Nucleus accumbens (tissue), 56 donors: ENCODE measurements at regions not wholly inside any gene's neighbourhood (a gene's known extent, or its start where the extent isn't known, plus 50 kb on each side); places are given as distances from the start of the nearest gene placed in this dataset.

Experiments used
- DNase-seq, 56 donors: peaks; one replicate each; lab custom pipeline; 2025; lab: John Stamatoyannopoulos, UW

DNA sequence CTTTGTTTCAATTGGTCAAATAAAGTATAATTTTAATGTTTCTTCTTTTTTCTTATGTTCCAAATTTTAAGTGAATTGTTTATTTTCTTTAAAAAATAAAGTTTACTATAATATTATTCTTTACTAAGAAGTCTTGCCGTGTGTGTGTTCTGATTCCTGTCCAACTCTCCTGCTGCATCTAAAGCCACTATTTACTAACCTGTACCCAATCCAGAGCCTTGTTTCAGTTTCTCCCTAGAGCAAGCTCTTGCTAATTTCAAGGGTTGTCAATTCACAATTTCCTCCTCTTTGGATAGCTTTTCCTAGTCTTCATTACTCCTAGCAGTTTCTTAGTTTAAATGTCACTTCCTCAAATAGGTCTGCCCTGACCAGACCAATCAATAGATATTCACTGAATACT lies 314.9 kb upstream of the SEMA3A start:
- no peak for DNase-seq

DNA sequence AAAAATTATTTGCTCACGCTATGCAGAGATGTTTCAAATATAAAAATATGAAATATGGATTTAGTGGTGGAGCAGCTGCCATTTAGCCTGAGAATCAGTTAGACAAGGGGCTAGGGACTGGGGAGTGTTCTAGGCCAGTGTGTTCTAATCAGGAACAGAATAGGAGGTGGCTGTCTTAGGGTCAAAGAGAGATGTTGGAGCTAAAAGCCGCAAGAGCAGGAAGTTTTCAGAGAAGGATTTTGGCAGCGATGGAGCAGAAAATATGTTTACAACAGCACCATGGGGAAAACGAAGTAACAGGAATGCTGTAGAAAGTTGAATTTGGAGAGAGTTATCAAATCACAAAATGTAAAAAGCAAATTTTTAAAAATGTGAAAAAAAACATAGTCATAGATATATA lies 314.0 kb upstream of the SEMA3A start:
- no peak for DNase-seq

- no peak for DNase-seq
Observed at GRCh38 chr7:84507529-84507928, 312.9 kb upstream of the SEMA3A start.

DNA sequence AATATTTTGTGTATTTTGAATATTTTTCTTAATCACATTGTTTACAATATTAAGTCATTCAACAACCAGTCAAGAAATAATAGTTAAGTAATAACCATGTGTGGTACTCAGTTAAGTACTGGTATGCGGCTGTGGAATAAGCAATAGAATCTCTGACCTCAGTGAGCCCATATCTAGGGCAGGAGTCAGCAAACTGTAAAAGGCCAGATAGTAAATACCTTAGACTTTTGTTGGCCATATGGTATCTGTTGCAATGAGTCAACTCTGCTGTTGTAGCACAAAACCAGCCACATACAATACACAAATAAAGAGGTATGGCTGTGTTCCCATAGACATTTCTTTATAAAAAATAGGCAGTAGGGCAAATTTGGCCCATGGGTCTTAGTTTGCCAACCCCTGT lies 311.6 kb upstream of the SEMA3A start:
- DNase-seq = no peak

- no peak for DNase-seq
Observed at GRCh38 chr7:84502239-84502638, 307.6 kb upstream of the SEMA3A start.

DNA sequence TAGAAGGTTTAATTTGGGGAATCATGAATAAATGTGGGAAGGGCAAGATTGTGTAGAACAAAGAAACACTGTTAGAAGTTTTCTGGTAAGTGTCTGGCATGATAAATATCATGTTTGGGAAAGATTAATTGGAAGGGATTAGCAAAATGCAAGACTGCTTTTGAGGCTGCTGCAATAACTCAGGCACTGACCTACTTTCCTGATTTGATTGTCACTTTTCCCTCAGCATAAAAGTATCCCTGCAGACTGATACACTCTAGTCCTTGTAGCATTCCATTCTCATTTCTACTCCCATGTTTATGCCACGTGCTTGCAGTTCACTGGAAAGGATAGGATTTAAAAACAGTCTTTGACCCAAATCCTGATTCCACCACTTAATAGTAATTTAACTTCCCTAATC lies 303.3 kb upstream of the SEMA3A start:
- DNase-seq = no peak

- DNase-seq = no peak
Observed at GRCh38 chr7:84495128-84495527, 300.5 kb upstream of the SEMA3A start.

DNA sequence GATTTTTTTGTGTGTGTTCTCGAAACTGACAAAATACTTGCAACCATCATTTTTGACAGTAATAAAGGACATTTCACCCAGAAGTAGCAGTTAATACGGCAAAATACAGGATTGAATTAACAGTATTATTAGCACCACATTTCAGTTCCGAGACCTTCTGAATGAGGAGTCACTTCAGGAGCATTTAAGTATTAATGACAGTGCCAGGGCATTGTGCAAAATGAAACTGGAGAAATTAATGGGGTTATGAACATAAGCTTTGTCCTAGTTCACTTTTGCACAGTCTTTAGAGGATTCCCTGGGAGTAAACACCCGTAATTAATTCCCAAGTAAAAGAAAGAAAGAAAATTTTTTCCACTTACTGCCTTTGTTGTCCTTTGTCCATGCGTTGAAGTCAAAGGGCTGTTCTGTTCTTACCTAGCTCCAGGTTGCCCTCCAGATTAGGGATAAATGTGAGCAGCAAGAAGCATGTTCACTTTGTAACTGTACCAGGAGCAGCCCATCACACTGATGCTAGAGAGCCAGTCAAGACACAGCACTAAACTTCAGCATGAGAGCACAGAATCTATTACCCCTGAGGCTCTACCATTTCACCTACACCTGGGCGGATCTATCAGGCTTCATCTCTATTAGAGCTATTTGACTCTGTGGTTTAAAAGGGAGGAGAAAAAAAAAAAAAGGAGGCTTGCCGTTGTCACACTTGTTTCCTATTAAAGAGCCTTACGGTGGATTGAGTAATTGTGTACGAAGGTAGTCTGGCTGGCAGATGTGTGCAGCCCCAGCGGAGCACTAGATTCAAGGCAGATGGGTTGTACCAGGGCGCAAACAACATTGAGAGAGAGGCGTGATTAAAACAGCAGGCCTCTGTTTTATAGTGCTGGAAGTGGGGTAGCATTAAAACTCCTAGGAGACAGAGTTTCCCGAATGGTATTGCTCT lies 297.8 kb upstream of the SEMA3A start:
- no peak for DNase-seq

DNA sequence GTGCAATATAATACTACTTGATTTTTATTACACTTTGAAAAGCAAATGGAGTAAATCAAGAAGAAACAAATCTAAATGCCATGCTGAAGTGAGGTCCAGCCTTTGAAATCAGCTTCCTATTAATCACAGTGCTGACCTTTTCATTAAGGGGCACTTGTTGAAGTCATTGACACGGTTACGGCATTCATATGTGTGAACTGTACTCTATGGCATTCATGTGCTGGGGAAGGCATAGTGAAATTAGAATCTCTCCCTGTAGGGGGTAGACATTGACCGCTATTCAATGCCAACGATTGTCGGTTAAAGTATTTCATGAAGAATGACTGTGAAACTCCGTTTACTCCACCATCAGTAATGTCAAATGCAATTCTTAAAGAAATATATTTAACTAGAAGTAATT lies 296.1 kb upstream of the SEMA3A start:
- DNase-seq = no peak

- DNase-seq = no peak
Observed at GRCh38 chr7:84484502-84485079, 290.0 kb upstream of the SEMA3A start.

- DNase-seq = no peak
Observed at GRCh38 chr7:84482476-84482875, 287.9 kb upstream of the SEMA3A start.

- DNase-seq = no peak
Observed at GRCh38 chr7:84479059-84479458, 284.5 kb upstream of the SEMA3A start.

GRCh38 chr7:84477786-84478478 lies 283.3 kb upstream of the SEMA3A start:
- DNase-seq = no peak

- DNase-seq = no peak
Observed at GRCh38 chr7:84474436-84474835, 279.8 kb upstream of the SEMA3A start.

GRCh38 chr7:84471576-84471975 lies 277.0 kb upstream of the SEMA3A start:
- no peak for DNase-seq

DNA sequence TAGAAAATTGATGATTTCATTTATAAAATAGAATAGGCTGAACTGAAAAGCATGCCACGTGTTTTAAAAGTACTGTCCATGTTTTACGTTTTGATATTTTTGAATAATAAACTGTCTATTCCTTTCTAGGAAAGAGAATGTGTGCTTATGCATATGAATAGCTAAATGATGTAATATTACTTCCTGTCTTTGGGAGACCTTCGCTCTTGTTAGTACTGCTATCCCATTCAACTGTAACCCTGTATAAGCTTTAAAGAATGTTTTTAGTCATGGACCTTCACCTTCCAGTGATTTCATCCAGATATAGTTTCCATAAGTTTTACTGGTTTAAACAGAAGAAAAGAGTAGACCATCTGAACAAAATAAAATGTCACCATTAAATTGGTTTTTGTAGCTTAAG lies 274.4 kb upstream of the SEMA3A start:
- DNase-seq = no peak

DNA sequence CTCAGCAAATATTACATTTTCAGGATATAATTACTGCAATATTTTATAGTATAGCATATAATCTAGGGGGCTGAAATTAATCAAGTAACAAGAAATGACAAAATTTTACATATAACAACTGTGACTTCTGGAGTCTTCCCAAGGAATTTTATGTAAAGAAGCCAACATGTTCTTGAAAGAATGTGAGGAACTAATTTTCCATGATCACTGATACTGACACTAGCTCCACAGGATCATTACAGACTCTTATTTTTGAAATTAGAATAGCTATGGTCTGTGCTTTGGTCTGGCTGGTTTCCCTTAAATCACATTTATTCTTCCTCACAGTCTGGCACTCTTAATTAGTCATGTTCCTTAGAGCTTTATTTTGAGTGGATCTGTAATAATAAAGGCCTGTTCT lies 267.7 kb upstream of the SEMA3A start:
- DNase-seq = no peak

GRCh38 chr7:84461093-84461492 lies 266.5 kb upstream of the SEMA3A start:
- DNase-seq = no peak

DNA sequence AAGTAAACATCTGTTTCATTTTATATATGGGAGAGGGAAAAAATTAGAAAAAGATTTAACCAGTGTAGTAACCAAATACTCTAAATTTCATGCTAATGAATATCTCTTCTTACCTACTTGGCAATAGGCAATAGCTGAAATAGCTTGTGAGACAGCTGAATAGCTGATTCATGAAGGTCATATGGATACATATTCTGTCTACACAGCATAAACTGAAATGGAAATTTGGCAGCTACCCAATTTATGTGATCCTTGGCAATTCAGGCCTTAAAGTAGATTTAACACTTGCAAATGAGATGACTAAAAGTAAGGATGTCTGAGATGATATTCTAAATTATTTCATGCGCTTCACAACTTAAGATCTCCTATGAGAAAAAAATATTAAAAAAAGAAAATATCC lies 261.2 kb upstream of the SEMA3A start:
- no peak for DNase-seq

GRCh38 chr7:84454174-84454959 lies 259.8 kb upstream of the SEMA3A start:
- DNase-seq = no peak

GRCh38 chr7:84452618-84453017 lies 258.0 kb upstream of the SEMA3A start:
- no peak for DNase-seq
